Liver (tissue), 3 donors: ENCODE measurements at regions not wholly inside any gene's neighbourhood (a gene's known extent, or its start where the extent isn't known, plus 50 kb on each side); places are given as distances from the start of the nearest gene placed in this dataset.

Experiments
- EGR1 ChIP-seq, 2 donors: IDR thresholded peaks; 2 replicates each; pipeline ENCODE4 v1.6.1; 2016 to 2018; ENCODE audit warnings: antibody characterized with exemption in 2 of 2, low read depth in 2 of 2
- FOXA2 ChIP-seq: IDR thresholded peaks from 2 replicates; pipeline ENCODE4 v1.6.1; 2016; ENCODE audit warnings: antibody characterized with exemption
- JUND ChIP-seq, 2 donors: IDR thresholded peaks; 2 replicates each; pipeline ENCODE4 v1.6.1; 2016; ENCODE audit warnings: antibody characterized with exemption in 2 of 2
- YY1 ChIP-seq: IDR thresholded peaks from 2 replicates; pipeline ENCODE4 v1.6.1; 2016; ENCODE audit warnings: antibody characterized with exemption, mild to moderate bottlenecking
- TF ChIP-seq, protein P1 (sequence below): IDR thresholded peaks from 2 replicates; pipeline ENCODE4 v1.6.1; 2016; ENCODE audit warnings: antibody characterized with exemption
- TF ChIP-seq, protein P2 (sequence below): fragments of 150-350 bp; IDR thresholded peaks from 2 replicates; pipeline ENCODE4 v1.5.1; 2017; ENCODE audit warnings: improper control_type of control experiment, low read depth, low read length; ENCODE audit not compliant: missing input control
- TF ChIP-seq, protein P3 (sequence below): IDR thresholded peaks from 2 replicates; pipeline ENCODE4 v1.6.1; 2016; ENCODE audit warnings: antibody characterized with exemption, mild to moderate bottlenecking
- TF ChIP-seq, protein P4 (sequence below): IDR thresholded peaks from 2 replicates; pipeline ENCODE4 v1.6.1; 2016; ENCODE audit warnings: antibody characterized with exemption
- donor health status: healthy.
- donor health status: healthy.

DNA sequence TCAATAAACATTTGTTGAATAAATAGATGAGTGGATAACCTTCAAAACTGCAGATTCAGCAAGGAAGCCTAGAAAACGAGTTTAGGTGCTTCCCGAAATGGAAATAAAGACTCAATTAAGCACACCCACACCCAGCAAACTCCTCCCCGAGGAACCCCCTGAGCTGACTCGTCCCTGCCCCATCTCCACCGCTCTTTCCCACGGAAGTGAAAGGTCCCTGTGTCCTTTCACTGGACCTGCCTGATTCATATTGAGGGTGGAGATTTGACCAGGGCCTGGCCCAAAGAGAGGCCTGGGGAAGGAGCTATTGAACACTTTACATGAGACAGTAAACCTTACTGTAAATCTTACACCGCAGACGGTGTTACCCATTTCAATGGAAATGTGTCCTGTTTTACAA lies 129.1 kb downstream of the CPZ start:
- TF ChIP-seq, protein P1, sequence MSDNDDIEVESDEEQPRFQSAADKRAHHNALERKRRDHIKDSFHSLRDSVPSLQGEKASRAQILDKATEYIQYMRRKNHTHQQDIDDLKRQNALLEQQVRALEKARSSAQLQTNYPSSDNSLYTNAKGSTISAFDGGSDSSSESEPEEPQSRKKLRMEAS = no peak
- TF ChIP-seq YY1 = no peak
- TF ChIP-seq JUND (IDR thresholded peaks at IDR 0.05) = no peak
- no peak for TF ChIP-seq FOXA2
- TF ChIP-seq, protein P2, sequence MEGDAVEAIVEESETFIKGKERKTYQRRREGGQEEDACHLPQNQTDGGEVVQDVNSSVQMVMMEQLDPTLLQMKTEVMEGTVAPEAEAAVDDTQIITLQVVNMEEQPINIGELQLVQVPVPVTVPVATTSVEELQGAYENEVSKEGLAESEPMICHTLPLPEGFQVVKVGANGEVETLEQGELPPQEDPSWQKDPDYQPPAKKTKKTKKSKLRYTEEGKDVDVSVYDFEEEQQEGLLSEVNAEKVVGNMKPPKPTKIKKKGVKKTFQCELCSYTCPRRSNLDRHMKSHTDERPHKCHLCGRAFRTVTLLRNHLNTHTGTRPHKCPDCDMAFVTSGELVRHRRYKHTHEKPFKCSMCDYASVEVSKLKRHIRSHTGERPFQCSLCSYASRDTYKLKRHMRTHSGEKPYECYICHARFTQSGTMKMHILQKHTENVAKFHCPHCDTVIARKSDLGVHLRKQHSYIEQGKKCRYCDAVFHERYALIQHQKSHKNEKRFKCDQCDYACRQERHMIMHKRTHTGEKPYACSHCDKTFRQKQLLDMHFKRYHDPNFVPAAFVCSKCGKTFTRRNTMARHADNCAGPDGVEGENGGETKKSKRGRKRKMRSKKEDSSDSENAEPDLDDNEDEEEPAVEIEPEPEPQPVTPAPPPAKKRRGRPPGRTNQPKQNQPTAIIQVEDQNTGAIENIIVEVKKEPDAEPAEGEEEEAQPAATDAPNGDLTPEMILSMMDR = no peak
- TF ChIP-seq, protein P3, sequence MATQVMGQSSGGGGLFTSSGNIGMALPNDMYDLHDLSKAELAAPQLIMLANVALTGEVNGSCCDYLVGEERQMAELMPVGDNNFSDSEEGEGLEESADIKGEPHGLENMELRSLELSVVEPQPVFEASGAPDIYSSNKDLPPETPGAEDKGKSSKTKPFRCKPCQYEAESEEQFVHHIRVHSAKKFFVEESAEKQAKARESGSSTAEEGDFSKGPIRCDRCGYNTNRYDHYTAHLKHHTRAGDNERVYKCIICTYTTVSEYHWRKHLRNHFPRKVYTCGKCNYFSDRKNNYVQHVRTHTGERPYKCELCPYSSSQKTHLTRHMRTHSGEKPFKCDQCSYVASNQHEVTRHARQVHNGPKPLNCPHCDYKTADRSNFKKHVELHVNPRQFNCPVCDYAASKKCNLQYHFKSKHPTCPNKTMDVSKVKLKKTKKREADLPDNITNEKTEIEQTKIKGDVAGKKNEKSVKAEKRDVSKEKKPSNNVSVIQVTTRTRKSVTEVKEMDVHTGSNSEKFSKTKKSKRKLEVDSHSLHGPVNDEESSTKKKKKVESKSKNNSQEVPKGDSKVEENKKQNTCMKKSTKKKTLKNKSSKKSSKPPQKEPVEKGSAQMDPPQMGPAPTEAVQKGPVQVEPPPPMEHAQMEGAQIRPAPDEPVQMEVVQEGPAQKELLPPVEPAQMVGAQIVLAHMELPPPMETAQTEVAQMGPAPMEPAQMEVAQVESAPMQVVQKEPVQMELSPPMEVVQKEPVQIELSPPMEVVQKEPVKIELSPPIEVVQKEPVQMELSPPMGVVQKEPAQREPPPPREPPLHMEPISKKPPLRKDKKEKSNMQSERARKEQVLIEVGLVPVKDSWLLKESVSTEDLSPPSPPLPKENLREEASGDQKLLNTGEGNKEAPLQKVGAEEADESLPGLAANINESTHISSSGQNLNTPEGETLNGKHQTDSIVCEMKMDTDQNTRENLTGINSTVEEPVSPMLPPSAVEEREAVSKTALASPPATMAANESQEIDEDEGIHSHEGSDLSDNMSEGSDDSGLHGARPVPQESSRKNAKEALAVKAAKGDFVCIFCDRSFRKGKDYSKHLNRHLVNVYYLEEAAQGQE = no peak
- TF ChIP-seq EGR1 (IDR thresholded peaks at IDR 0.05; ENCODE audit: low read depth in 2 of 2) = no peak
- TF ChIP-seq, protein P4, sequence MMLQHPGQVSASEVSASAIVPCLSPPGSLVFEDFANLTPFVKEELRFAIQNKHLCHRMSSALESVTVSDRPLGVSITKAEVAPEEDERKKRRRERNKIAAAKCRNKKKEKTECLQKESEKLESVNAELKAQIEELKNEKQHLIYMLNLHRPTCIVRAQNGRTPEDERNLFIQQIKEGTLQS = no peak
